ENCODE measurements at regions not wholly inside any gene's neighbourhood (a gene's known extent, or its start where the extent isn't known, plus 50 kb on each side); places are given as distances from the start of the nearest gene placed in this dataset.

DNA sequence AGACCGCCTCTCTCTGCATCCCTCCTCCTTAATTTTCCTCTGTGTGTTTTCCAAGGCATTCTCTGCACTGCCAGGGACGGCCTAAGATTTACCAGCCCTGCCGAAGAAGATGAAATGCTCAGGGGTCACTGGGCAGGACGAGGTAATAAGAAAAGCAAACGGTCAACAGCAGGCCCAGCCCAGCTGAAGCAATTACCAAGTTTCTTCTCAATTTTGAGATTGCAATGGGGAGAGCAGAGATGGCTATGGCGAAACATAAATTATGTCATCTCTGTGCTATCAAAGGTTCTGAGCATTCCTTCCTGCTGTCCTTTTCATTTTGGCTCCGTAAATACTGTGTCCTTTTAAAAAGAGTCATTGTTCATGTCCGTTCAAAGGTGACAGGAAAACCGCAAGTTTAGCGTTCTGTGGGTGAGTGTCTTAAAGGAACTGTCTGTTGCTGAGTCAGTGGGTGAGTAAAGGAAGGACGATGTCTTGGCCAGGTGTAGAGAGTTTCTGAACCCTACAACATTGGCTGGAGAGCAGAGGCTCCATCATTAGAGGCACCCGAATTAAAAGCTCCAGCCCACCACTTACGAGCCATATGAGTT lies 753.9 kb upstream of the EEF2KMT start:
- TF ChIP-seq, protein P1, sequence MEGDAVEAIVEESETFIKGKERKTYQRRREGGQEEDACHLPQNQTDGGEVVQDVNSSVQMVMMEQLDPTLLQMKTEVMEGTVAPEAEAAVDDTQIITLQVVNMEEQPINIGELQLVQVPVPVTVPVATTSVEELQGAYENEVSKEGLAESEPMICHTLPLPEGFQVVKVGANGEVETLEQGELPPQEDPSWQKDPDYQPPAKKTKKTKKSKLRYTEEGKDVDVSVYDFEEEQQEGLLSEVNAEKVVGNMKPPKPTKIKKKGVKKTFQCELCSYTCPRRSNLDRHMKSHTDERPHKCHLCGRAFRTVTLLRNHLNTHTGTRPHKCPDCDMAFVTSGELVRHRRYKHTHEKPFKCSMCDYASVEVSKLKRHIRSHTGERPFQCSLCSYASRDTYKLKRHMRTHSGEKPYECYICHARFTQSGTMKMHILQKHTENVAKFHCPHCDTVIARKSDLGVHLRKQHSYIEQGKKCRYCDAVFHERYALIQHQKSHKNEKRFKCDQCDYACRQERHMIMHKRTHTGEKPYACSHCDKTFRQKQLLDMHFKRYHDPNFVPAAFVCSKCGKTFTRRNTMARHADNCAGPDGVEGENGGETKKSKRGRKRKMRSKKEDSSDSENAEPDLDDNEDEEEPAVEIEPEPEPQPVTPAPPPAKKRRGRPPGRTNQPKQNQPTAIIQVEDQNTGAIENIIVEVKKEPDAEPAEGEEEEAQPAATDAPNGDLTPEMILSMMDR (IDR thresholded peaks at IDR 0.05), result no peak
- TF ChIP-seq POLR2AphosphoS5 (IDR thresholded peaks at IDR 0.05) (no peak), POLR2A (IDR thresholded peaks at IDR 0.05) (no peak), EP300 (IDR thresholded peaks at IDR 0.05; ENCODE audit: low read depth) (no peak)

All from transverse colon (tissue), 4 donors.